ENCODE measurements at regions not wholly inside any gene's neighbourhood (a gene's known extent, or its start where the extent isn't known, plus 50 kb on each side); places are given as distances from the start of the nearest gene placed in this dataset.

DNA sequence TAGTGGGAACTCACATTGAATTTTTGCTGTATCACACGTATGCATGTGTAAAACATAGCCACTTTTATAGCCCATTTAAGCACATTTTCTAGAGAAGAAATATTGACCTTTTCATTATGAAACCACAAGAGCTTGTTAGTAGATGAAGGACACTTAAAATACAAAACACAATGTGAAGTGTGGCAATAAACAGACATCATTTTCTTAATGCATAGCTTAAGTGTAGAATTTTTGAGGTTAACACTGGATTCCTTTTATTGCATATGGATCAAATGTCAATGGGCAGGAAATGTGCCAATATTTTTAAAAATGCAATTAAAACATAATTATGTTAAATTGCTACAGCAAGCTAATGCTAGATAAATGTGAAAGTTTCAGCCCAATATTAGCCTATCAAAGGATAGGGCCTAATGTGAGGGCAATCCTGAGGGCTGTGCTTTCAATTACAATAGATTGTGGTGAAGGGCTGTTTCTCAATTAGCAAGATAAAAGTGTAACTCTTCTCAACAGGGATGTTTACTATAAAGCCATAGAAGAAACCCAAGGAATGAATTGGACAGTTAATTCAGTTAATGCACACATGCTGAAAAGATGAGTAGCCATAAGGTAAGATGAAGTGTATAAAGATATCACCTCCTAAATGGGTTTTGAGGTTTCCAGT, 489.0 kb upstream of the CDIN1 start:
- no peak overlapping the region for H3K4me2 ChIP-seq (ENCODE audit: insufficient read depth, low read length)
- no peak overlapping the region for H2AFZ ChIP-seq (ENCODE audit: low read depth, low read length)
- no peaks in the 10 kb centered on the region for H4K20me1 ChIP-seq (ENCODE audit: insufficient read depth, low read length)
- H3K27me3 ChIP-seq (ENCODE audit: insufficient read depth, low read length, poor library complexity) = no peaks in the 10 kb centered on the region
- ATAC-seq (ENCODE audit: insufficient read depth, low read depth) (no peak), DNase-seq (no peak)
- no peaks in the 10 kb centered on the region for H3K79me2 ChIP-seq (ENCODE audit: insufficient read depth, low read length)
- H3K4me1 ChIP-seq (ENCODE audit: insufficient read depth, low read length) = no peaks in the 10 kb centered on the region
- no peaks in the 10 kb centered on the region for H3K9me3 ChIP-seq (ENCODE audit: insufficient read depth, low read length, severe bottlenecking)
- no peak overlapping the region for H3K4me3 ChIP-seq (ENCODE audit: low read depth in 1 of 2, low read length in 2 of 2)
- TF ChIP-seq, protein P1, sequence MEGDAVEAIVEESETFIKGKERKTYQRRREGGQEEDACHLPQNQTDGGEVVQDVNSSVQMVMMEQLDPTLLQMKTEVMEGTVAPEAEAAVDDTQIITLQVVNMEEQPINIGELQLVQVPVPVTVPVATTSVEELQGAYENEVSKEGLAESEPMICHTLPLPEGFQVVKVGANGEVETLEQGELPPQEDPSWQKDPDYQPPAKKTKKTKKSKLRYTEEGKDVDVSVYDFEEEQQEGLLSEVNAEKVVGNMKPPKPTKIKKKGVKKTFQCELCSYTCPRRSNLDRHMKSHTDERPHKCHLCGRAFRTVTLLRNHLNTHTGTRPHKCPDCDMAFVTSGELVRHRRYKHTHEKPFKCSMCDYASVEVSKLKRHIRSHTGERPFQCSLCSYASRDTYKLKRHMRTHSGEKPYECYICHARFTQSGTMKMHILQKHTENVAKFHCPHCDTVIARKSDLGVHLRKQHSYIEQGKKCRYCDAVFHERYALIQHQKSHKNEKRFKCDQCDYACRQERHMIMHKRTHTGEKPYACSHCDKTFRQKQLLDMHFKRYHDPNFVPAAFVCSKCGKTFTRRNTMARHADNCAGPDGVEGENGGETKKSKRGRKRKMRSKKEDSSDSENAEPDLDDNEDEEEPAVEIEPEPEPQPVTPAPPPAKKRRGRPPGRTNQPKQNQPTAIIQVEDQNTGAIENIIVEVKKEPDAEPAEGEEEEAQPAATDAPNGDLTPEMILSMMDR (IDR thresholded peaks at IDR 0.05; ENCODE audit: borderline replicate concordance, extremely low read depth, low read length, poor library complexity, severe bottlenecking) = no peak
- TF ChIP-seq EZH2 (IDR thresholded peaks at IDR 0.05; ENCODE audit: borderline replicate concordance, low read depth, low read length, severe bottlenecking) = no peak
- H3K27ac ChIP-seq (ENCODE audit: low read length) = no peak overlapping the region
- H3K36me3 ChIP-seq (ENCODE audit: insufficient read depth, low read length) = no peaks in the 10 kb centered on the region
- H3K9ac ChIP-seq (ENCODE audit: low read depth, low read length) = no peak overlapping the region

DNA sequence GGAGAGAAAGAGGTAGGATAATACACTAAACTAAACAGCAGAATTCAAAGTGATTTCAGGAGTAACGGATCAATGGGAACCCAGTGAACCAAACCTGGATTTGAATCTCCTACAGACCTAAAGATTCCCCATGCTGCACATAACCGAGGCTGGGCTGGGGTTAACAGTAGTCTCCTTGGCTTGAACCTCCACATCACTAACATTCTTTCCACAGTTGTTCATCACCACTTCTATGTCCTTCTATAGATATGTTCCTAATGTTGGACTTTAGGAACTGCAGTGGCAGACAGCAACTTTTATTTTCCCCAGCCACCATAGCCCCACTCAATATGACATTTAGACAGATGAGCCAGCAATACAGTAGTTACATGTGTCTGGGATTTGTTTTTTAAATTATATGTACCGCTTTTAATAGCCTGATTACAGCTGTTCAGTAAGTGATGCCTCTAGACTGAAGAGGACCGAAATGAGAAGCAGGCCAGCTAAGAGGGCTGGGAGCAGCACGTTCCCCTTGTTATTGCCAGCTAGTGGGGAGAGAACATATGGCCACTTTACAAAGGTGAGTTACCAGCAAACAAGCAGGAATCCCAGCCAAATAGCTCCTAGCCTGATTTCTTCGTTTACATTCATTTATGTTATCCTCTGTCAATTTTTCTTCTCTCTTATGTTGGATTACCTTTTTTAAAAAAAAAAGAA, 472.6 kb upstream of the CDIN1 start:
- H3K79me2 ChIP-seq (ENCODE audit: insufficient read depth, low read length) = no peaks in the 10 kb centered on the region
- no peak overlapping the region for H3K27ac ChIP-seq (ENCODE audit: low read length)
- DNase-seq (no peak), ATAC-seq (ENCODE audit: insufficient read depth, low read depth) (no peak)
- no peaks in the 10 kb centered on the region for H3K36me3 ChIP-seq (ENCODE audit: insufficient read depth, low read length)
- H3K9ac ChIP-seq (ENCODE audit: low read depth, low read length) = no peak overlapping the region
- TF ChIP-seq, protein P1 (IDR thresholded peaks at IDR 0.05; ENCODE audit: borderline replicate concordance, extremely low read depth, low read length, poor library complexity, severe bottlenecking) = no peak
- TF ChIP-seq EZH2 (IDR thresholded peaks at IDR 0.05; ENCODE audit: borderline replicate concordance, low read depth, low read length, severe bottlenecking) = no peak
- no peak overlapping the region for H3K4me3 ChIP-seq (ENCODE audit: low read depth in 1 of 2, low read length in 2 of 2)
- H3K4me1 ChIP-seq (ENCODE audit: insufficient read depth, low read length) = no peaks in the 10 kb centered on the region
- no peaks in the 10 kb centered on the region for H3K9me3 ChIP-seq (ENCODE audit: insufficient read depth, low read length, severe bottlenecking)
- H2AFZ ChIP-seq (ENCODE audit: low read depth, low read length) = no peak overlapping the region
- H4K20me1 ChIP-seq (ENCODE audit: insufficient read depth, low read length) = no peaks in the 10 kb centered on the region
- H3K27me3 ChIP-seq (ENCODE audit: insufficient read depth, low read length, poor library complexity) = no peaks in the 10 kb centered on the region
- H3K4me2 ChIP-seq (ENCODE audit: insufficient read depth, low read length) = no peak overlapping the region

DNA sequence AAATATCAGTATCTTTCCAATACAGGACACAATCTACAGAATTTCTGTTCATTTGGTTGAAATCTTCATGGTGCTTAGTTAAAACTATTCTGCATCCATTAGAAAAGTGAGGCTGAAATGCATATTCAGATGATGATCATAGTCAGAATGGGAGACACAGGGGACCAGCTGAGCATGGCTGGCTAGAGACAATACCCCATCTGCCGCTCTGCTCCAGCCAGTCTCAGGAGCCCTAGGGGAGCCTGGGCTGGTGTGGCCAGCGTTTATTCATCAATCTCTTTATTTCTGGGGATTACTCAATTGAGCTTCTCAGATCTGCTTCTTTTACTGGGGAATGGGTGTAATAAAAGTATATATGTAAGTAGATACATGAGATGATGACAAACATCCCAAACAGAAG, 470.9 kb upstream of the CDIN1 start:
- TF ChIP-seq EZH2 (IDR thresholded peaks at IDR 0.05; ENCODE audit: borderline replicate concordance, low read depth, low read length, severe bottlenecking) = no peak
- TF ChIP-seq, protein P1 (IDR thresholded peaks at IDR 0.05; ENCODE audit: borderline replicate concordance, extremely low read depth, low read length, poor library complexity, severe bottlenecking) = no peak
- no peaks in the 10 kb centered on the region for H4K20me1 ChIP-seq (ENCODE audit: insufficient read depth, low read length)
- H3K27ac ChIP-seq (ENCODE audit: low read length) = no peak overlapping the region
- no peaks in the 10 kb centered on the region for H3K79me2 ChIP-seq (ENCODE audit: insufficient read depth, low read length)
- ATAC-seq (ENCODE audit: insufficient read depth, low read depth) (no peak), DNase-seq (no peak)
- H3K4me3 ChIP-seq (ENCODE audit: low read depth in 1 of 2, low read length in 2 of 2) = no peak overlapping the region
- H3K4me1 ChIP-seq (ENCODE audit: insufficient read depth, low read length) = no peaks in the 10 kb centered on the region
- H3K9me3 ChIP-seq (ENCODE audit: insufficient read depth, low read length, severe bottlenecking) = no peaks in the 10 kb centered on the region
- no peak overlapping the region for H2AFZ ChIP-seq (ENCODE audit: low read depth, low read length)
- no peaks in the 10 kb centered on the region for H3K36me3 ChIP-seq (ENCODE audit: insufficient read depth, low read length)
- H3K27me3 ChIP-seq (ENCODE audit: insufficient read depth, low read length, poor library complexity) = no peaks in the 10 kb centered on the region
- no peak overlapping the region for H3K4me2 ChIP-seq (ENCODE audit: insufficient read depth, low read length)
- no peak overlapping the region for H3K9ac ChIP-seq (ENCODE audit: low read depth, low read length)

All from DND-41 (cell line).